Ishikawa (cell line): ENCODE measurements at regions not wholly inside any gene's neighbourhood (a gene's known extent, or its start where the extent isn't known, plus 50 kb on each side); places are given as distances from the start of the nearest gene placed in this dataset.

Experiments
- CEBPB ChIP-seq: IDR thresholded peaks from 2 replicates; pipeline ENCODE4 v1.6.1; 2012
- CREB1 ChIP-seq: IDR thresholded peaks from 2 replicates; pipeline ENCODE4 v1.6.1; 2012; ENCODE audit warnings: low read depth
- EP300 ChIP-seq: IDR thresholded peaks from 2 replicates; pipeline ENCODE4 v1.6.1; 2012; ENCODE audit warnings: borderline replicate concordance
- MAX ChIP-seq: IDR thresholded peaks from 2 replicates; pipeline ENCODE4 v1.6.1; 2012
- TAF1 ChIP-seq: IDR thresholded peaks from 2 replicates; pipeline ENCODE4 v1.6.1; 2012; ENCODE audit warnings: low read depth, mild to moderate bottlenecking

GRCh38 chr11:112697391-112698178 is 263.6 kb upstream of the NCAM1 start:
- no peak for TF ChIP-seq MAX
- TF ChIP-seq TAF1: no peak
- no peak for TF ChIP-seq EP300
- no peak for TF ChIP-seq CEBPB
- no peak for TF ChIP-seq CREB1
